ENCODE measurements at regions not wholly inside any gene's neighbourhood (a gene's known extent, or its start where the extent isn't known, plus 50 kb on each side); places are given as distances from the start of the nearest gene placed in this dataset.

- DNase-seq, result no peak
These were observed 54.0 kb upstream of the GTF3A start for GRCh38 chr13:27370305-27370872.

- no peak for DNase-seq
These were observed 52.5 kb upstream of the GTF3A start for GRCh38 chr13:27371932-27372331.

- peak; percentile 97 for DNase-seq
These were observed 51.5 kb upstream of the GTF3A start for GRCh38 chr13:27372896-27373295.

GRCh38 chr13:27374126-27374613 is 50.2 kb upstream of the GTF3A start:
- peak; percentile 82 for DNase-seq

Measured in SHP77 treated with DMSO at 0.1 percent for 48 hours (cell line).